ENCODE measurements at regions not wholly inside any gene's neighbourhood (a gene's known extent, or its start where the extent isn't known, plus 50 kb on each side); places are given as distances from the start of the nearest gene placed in this dataset.
A peak's percentile ranks its signal among the peaks of the same experiment; 100 is the strongest.

DNA sequence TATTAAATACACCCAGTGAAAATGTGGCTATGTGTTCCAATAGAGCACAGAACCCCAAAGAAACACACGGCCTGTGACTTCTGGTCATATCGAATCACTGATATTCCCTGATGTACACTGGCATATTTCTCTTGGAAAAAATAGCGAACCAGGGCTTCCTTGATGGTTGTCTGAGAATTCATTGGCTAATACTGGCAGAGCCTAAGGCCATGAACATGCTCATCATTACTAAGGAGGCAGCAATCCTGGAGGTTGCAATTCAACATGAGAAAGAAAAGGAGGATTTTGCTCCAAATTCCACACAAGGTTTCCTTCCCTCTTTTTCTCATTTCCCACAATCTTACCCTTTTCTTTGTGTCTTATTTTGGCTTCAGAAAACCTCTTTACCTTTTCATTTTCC, 212.9 kb upstream of the HMGA2 start:
- H3K27ac Mint-ChIP-seq (ENCODE audit: low read depth, unreplicated experiment): no peak overlapping the region
- no peaks in the 10 kb centered on the region for H3K27me3 Mint-ChIP-seq (ENCODE audit: insufficient read depth, unreplicated experiment)
- TF ChIP-seq, protein P1, sequence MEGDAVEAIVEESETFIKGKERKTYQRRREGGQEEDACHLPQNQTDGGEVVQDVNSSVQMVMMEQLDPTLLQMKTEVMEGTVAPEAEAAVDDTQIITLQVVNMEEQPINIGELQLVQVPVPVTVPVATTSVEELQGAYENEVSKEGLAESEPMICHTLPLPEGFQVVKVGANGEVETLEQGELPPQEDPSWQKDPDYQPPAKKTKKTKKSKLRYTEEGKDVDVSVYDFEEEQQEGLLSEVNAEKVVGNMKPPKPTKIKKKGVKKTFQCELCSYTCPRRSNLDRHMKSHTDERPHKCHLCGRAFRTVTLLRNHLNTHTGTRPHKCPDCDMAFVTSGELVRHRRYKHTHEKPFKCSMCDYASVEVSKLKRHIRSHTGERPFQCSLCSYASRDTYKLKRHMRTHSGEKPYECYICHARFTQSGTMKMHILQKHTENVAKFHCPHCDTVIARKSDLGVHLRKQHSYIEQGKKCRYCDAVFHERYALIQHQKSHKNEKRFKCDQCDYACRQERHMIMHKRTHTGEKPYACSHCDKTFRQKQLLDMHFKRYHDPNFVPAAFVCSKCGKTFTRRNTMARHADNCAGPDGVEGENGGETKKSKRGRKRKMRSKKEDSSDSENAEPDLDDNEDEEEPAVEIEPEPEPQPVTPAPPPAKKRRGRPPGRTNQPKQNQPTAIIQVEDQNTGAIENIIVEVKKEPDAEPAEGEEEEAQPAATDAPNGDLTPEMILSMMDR (IDR thresholded peaks at IDR 0.05; ENCODE audit: unreplicated experiment): no peak
- ChIA-PET POLR2A (interaction anchor here (0.6 to 1.1 kb wide), 2 partner anchors 19 to 84 kb away, joined by 4 read pairs; no protein-coding TSS in a partner anchor), CTCF (interaction anchor here (0.7 kb wide), 1 partner anchor 27 kb away, joined by 3 read pairs; no protein-coding TSS in a partner anchor)
- DNase-seq (ENCODE audit: unreplicated experiment): peak; percentile 14
- BruUV-seq (replicated peaks): no TSS peak
- no peak overlapping the region for H3K4me3 Mint-ChIP-seq (ENCODE audit: unreplicated experiment)
- peaks cover 6% of the 10 kb centered on the region for H3K9me3 Mint-ChIP-seq (ENCODE audit: unreplicated experiment)
- H3K36me3 Mint-ChIP-seq (ENCODE audit: insufficient read depth, unreplicated experiment): no peaks in the 10 kb centered on the region
- intact Hi-C loops (cut with micrococcal nuclease): no loop called here
- H3K4me1 Mint-ChIP-seq (ENCODE audit: insufficient read depth, unreplicated experiment): peaks cover 27% of the 10 kb centered on the region

DNA sequence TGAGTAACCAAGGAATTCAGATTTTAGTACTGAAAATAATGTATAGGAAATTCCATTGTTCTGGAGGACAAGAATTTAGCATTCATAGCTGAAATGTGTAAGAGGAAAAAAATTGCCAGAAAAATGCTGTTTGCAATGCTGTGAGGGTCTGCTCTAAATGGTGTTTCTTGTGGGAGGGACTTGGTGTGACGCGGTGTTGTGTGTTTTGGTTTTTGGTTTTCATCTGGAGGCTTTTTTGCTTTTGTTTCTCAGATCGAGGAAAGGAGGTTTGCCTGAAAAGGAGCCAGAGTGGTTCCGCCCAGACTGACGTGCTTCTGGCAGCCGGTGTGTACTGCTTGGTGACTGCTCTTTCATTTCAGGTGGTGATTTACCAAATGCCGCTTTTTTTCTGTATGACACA, 211.8 kb upstream of the HMGA2 start:
- peaks cover 24% of the 10 kb centered on the region for H3K4me1 Mint-ChIP-seq (ENCODE audit: insufficient read depth, unreplicated experiment)
- peak; percentile 3 for DNase-seq (ENCODE audit: unreplicated experiment)
- H3K36me3 Mint-ChIP-seq (ENCODE audit: insufficient read depth, unreplicated experiment): no peaks in the 10 kb centered on the region
- peaks cover 7% of the 10 kb centered on the region for H3K9me3 Mint-ChIP-seq (ENCODE audit: unreplicated experiment)
- H3K27ac Mint-ChIP-seq (ENCODE audit: low read depth, unreplicated experiment): no peak overlapping the region
- intact Hi-C loops (cut with micrococcal nuclease): no loop called here
- BruUV-seq (replicated peaks): no TSS peak
- no peaks in the 10 kb centered on the region for H3K27me3 Mint-ChIP-seq (ENCODE audit: insufficient read depth, unreplicated experiment)
- ChIA-PET POLR2A (interaction anchor here (0.7 to 1.1 kb wide), 2 partner anchors 18 to 1190 kb away, joined by 3 to 4 read pairs; no protein-coding TSS in a partner anchor), CTCF (interaction anchor here (0.6 to 1.2 kb wide), 5 partner anchors 10 to 266 kb away, joined by 3 to 5 read pairs (median 3); no protein-coding TSS in a partner anchor)
- no peak overlapping the region for H3K4me3 Mint-ChIP-seq (ENCODE audit: unreplicated experiment)
- TF ChIP-seq, protein P1 (IDR thresholded peaks at IDR 0.05; ENCODE audit: unreplicated experiment): no peak

DNA sequence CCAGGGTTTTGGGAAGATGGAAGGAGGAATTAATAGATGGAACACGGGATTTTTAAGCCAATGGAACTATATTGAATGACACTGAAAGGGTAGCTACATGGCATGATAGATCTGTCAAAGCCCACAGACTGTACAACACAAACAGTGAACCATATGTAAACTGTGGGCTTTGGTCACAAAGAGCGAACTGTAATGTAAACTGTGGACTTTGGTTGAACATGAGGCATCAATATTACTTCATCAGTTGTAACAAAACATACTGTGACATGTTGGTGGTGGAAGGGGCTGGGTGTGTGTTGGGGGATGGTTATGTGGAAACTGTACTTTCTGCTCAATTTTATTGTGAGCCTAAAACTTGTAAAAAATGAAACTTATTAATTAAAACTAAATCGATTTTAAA, 210.6 kb upstream of the HMGA2 start:
- Mint-ChIP-seq H3K4me3 (ENCODE audit: unreplicated experiment) (no peak overlapping the region), H3K9me3 (ENCODE audit: unreplicated experiment) (peaks cover 7% of the 10 kb centered on the region), H3K27me3 (ENCODE audit: insufficient read depth, unreplicated experiment) (no peaks in the 10 kb centered on the region), H3K27ac (ENCODE audit: low read depth, unreplicated experiment) (no peak overlapping the region), H3K36me3 (ENCODE audit: insufficient read depth, unreplicated experiment) (no peaks in the 10 kb centered on the region), H3K4me1 (ENCODE audit: insufficient read depth, unreplicated experiment) (peaks cover 20% of the 10 kb centered on the region)
- no TSS peak for BruUV-seq (replicated peaks)
- POLR2A ChIA-PET: no interaction called here
- intact Hi-C loops (cut with micrococcal nuclease): no loop called here
- TF ChIP-seq, protein P1 (IDR thresholded peaks at IDR 0.05; ENCODE audit: unreplicated experiment): no peak
- DNase-seq (ENCODE audit: unreplicated experiment): no peak
- CTCF ChIA-PET: interaction anchor here (0.7 kb wide), 1 partner anchor 47 kb away, joined by 3 read pairs; no protein-coding TSS in a partner anchor

DNA sequence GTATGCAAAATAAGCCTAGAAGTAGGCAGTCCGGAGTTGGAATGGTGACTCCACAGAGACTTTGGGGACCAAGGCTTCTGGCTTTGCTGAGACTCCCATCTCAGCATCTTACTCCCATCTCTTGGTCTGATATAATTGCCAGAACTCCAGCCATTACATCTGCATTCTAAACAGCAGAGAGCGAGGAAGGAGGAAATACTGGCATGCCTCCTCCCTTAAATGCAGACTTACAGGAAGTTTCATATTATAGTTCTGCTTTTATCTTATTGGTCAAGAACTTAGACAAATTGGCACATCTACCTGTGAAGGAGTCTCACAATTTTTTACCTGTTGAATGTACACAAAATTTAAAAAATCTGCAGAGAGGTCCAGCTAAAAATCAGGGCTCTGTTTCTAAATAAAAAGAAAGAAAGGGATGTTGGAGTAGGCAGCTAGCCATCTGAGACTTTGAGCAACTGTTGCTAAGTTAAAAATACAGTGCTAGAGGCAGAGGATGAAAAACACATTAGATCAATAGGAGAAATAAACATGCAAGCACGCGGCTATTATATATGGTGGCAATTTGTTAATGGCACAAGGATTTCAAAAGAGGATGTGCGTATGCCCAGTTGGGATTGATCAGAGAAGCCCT, 209.9 kb upstream of the HMGA2 start:
- Mint-ChIP-seq H3K36me3 (ENCODE audit: insufficient read depth, unreplicated experiment) (no peaks in the 10 kb centered on the region), H3K9me3 (ENCODE audit: unreplicated experiment) (peaks cover 7% of the 10 kb centered on the region), H3K27ac (ENCODE audit: low read depth, unreplicated experiment) (no peak overlapping the region), H3K4me3 (ENCODE audit: unreplicated experiment) (no peak overlapping the region), H3K4me1 (ENCODE audit: insufficient read depth, unreplicated experiment) (peaks cover 13% of the 10 kb centered on the region), H3K27me3 (ENCODE audit: insufficient read depth, unreplicated experiment) (no peaks in the 10 kb centered on the region)
- ChIA-PET CTCF (no interaction called here), POLR2A (no interaction called here)
- TF ChIP-seq, protein P1 (IDR thresholded peaks at IDR 0.05; ENCODE audit: unreplicated experiment): no peak
- no peak for DNase-seq (ENCODE audit: unreplicated experiment)
- BruUV-seq (replicated peaks): no TSS peak
- intact Hi-C loops (cut with micrococcal nuclease): no loop called here
